PC-9 (cell line): ENCODE measurements at regions not wholly inside any gene's neighbourhood (a gene's known extent, or its start where the extent isn't known, plus 50 kb on each side); places are given as distances from the start of the nearest gene placed in this dataset.

Experiments used
- BruUV-seq: library from RNA; stranded (reverse); fragments of 400-500 nt; replicated peaks from 2 replicates; lab custom pipeline; 2021; lab: Mats Ljungman, UMichigan
- CTCF ChIA-PET: fragments of 300-600 bp; sonication (Branson Sonifier 250); formaldehyde crosslinking; loops from one replicate; lab custom pipeline; 2022; ENCODE audit warnings: antibody characterized with exemption; lab: Charles Lee
- POLR2A ChIA-PET: fragments of 300-600 bp; sonication (Branson Sonifier 250); formaldehyde crosslinking; loops from one replicate; lab custom pipeline; 2022; ENCODE audit warnings: antibody characterized with exemption; ENCODE audit not compliant: unreplicated experiment; lab: Charles Lee
- DNase-seq, 2 experiments: peaks; one replicate each; pipeline versions ENCODE4 v3.0.0 to v3.0.0-alpha.2; 2015 to 2022; ENCODE audit warnings: mixed read lengths in 1 of 2
- H2AFZ ChIP-seq: fragments of 200-600 bp; sonication (generic); 2 replicates; pipeline ENCODE4 v1.8.1; 2017; ENCODE audit warnings: antibody characterized with exemption
- H3F3A ChIP-seq: fragments of 200-600 bp; sonication (generic); 2 replicates; pipeline ENCODE4 v1.8.1; 2017; ENCODE audit warnings: antibody characterized with exemption, mild to moderate bottlenecking, low read depth; ENCODE audit not compliant: insufficient read depth
- H3K27ac ChIP-seq: fragments of 200-600 bp; sonication (generic); 2 replicates; pipeline ENCODE4 v1.6.1; 2016; ENCODE audit warnings: mixed run types
- H3K27me3 ChIP-seq: fragments of 200-600 bp; sonication (generic); 2 replicates; pipeline ENCODE4 v1.6.1; 2016; ENCODE audit warnings: low read depth, mixed run types; ENCODE audit not compliant: insufficient read depth
- H3K36me3 ChIP-seq: fragments of 200-600 bp; sonication (generic); 2 replicates; pipeline ENCODE4 v1.6.1; 2016; ENCODE audit warnings: low read depth, mixed run types
- H3K4me1 ChIP-seq: fragments of 200-600 bp; sonication (generic); replicated peaks from 2 replicates; pipeline ENCODE4 v1.6.1; 2016; ENCODE audit warnings: mixed run types; ENCODE audit not compliant: insufficient read depth
- H3K4me2 ChIP-seq: fragments of 200-600 bp; sonication (generic); 2 replicates; pipeline ENCODE4 v1.6.1; 2017; ENCODE audit warnings: mixed run types
- H3K4me3 ChIP-seq: fragments of 200-600 bp; sonication (generic); 2 replicates; pipeline ENCODE4 v1.6.1; 2016; ENCODE audit warnings: mixed run types
- H3K79me2 ChIP-seq: fragments of 200-600 bp; sonication (generic); 2 replicates; pipeline ENCODE4 v1.6.1; 2017; ENCODE audit warnings: low read depth, mixed run types
- H3K9me2 ChIP-seq: fragments of 200-600 bp; sonication (generic); 2 replicates; pipeline ENCODE4 v1.8.1; 2017; ENCODE audit warnings: mild to moderate bottlenecking; ENCODE audit not compliant: insufficient read depth
- H3K9me3 ChIP-seq: fragments of 200-600 bp; sonication (generic); 2 replicates; pipeline ENCODE4 v1.8.1; 2016; ENCODE audit warnings: low read depth; ENCODE audit not compliant: insufficient read depth
- H4K20me1 ChIP-seq: fragments of 200-600 bp; sonication (generic); 2 replicates; pipeline ENCODE4 v1.8.1; 2017; ENCODE audit not compliant: insufficient read depth
- EZH2 ChIP-seq: fragments of 200-600 bp; sonication (generic); IDR thresholded peaks from 2 replicates; pipeline ENCODE4 v1.8.0; 2017; ENCODE audit warnings: antibody characterized with exemption, low read depth
- intact Hi-C: fragments of 100-400 bp; cut with micrococcal nuclease; formaldehyde crosslinking; loops from one replicate; pipeline ENCODE4 v1.10.0; 2022; ENCODE audit not compliant: unreplicated experiment
- TF ChIP-seq, protein P1 (sequence below): fragments of 200-600 bp; sonication (generic); conservative IDR thresholded peaks from 2 replicates; pipeline ENCODE4 v1.6.1; 2017; ENCODE audit warnings: mixed run types, antibody characterized with exemption, mild to moderate bottlenecking, moderate library complexity

DNA sequence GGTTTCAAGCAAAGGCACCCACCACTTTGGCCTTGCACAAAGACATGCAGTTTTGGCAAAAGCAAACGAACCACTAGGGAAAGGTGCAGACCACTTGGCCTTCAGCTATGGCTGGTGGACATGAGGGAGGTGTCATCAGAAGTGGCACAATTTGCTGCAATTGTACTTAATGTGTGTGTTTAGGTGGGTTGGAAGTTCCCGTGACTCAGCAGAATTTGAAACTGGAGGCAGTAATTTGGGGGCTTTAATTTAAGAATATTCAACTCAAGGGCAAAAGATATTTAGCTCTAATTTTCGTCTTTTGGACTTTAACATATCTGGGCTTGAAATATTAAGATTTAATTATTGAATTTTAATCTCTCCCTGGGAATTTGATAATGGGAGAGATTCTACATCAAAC lies 115.6 kb upstream of the NOCT start:
- no TSS peak for BruUV-seq
- Histone ChIP-seq H3K27me3 (no peaks in the 10 kb centered on the region), H3F3A (peaks cover 22% of the 10 kb centered on the region), H2AFZ (no peak overlapping the region), H4K20me1 (no peaks in the 10 kb centered on the region), H3K4me1 (peaks cover 24% of the 10 kb centered on the region), H3K36me3 (no peaks in the 10 kb centered on the region), H3K27ac (no peak overlapping the region), H3K4me3 (no peak overlapping the region), H3K79me2 (no peaks in the 10 kb centered on the region), H3K4me2 (no peak overlapping the region), H3K9me2 (no peaks in the 10 kb centered on the region), H3K9me3 (no peaks in the 10 kb centered on the region)
- ChIA-PET POLR2A (interaction anchor here (0.6 kb wide), 1 partner anchor 649 kb away, joined by 4 read pairs; no protein-coding TSS in a partner anchor), CTCF (no interaction called here)
- no peak for DNase-seq
- no peak for TF ChIP-seq EZH2
- TF ChIP-seq, protein P1, sequence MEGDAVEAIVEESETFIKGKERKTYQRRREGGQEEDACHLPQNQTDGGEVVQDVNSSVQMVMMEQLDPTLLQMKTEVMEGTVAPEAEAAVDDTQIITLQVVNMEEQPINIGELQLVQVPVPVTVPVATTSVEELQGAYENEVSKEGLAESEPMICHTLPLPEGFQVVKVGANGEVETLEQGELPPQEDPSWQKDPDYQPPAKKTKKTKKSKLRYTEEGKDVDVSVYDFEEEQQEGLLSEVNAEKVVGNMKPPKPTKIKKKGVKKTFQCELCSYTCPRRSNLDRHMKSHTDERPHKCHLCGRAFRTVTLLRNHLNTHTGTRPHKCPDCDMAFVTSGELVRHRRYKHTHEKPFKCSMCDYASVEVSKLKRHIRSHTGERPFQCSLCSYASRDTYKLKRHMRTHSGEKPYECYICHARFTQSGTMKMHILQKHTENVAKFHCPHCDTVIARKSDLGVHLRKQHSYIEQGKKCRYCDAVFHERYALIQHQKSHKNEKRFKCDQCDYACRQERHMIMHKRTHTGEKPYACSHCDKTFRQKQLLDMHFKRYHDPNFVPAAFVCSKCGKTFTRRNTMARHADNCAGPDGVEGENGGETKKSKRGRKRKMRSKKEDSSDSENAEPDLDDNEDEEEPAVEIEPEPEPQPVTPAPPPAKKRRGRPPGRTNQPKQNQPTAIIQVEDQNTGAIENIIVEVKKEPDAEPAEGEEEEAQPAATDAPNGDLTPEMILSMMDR = no peak
- intact Hi-C loops = loop anchor here (5.0 kb wide), 1 partner anchor 663 kb away; no protein-coding TSS in a partner anchor

DNA sequence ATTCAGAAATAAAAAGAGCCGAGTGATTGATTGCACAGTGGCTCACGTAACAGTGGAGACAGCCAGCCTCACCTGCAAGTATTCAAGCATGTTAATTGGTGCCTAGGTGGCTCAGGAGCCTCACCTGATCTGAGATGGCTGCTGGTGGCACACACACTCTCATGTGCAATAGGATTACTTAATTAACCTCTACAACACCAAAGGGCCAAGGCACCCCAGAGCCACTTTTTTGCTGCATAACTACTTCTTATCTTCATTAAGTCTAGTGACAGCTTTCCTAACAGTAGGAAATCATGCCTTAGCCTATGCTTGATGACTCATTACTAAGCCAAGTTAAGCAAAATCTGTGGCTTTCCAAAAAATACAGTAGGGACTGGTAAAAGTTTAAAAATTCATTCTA lies 117.3 kb upstream of the NOCT start:
- no peaks in the 10 kb centered on the region for H4K20me1 ChIP-seq
- no TSS peak for BruUV-seq
- ChIA-PET POLR2A (interaction anchor here (0.6 to 1.0 kb wide), 3 partner anchors 22 to 122 kb away, joined by 7 to 11 read pairs (median 8); partner anchors contain the start of gene NOCT), CTCF (no interaction called here)
- peaks cover 22% of the 10 kb centered on the region for H3F3A ChIP-seq
- H3K27ac ChIP-seq = peak overlapping the region; percentile 82
- no peaks in the 10 kb centered on the region for H3K9me2 ChIP-seq
- H3K79me2 ChIP-seq = no peaks in the 10 kb centered on the region
- peak; percentile 22 to 48 for DNase-seq
- no peaks in the 10 kb centered on the region for H3K27me3 ChIP-seq
- no peaks in the 10 kb centered on the region for H3K36me3 ChIP-seq
- no peak overlapping the region for H2AFZ ChIP-seq
- TF ChIP-seq EZH2 = no peak
- TF ChIP-seq, protein P1 = no peak
- peak overlapping the region; percentile 76 for H3K4me2 ChIP-seq
- intact Hi-C loops = loop anchor here (1.0 to 5.0 kb wide), 2 partner anchors 12 to 661 kb away; no protein-coding TSS in a partner anchor
- peaks cover 24% of the 10 kb centered on the region for H3K4me1 ChIP-seq
- H3K9me3 ChIP-seq = no peaks in the 10 kb centered on the region
- no peak overlapping the region; the same call in 1 of the 2 replicates for H3K4me3 ChIP-seq

DNA sequence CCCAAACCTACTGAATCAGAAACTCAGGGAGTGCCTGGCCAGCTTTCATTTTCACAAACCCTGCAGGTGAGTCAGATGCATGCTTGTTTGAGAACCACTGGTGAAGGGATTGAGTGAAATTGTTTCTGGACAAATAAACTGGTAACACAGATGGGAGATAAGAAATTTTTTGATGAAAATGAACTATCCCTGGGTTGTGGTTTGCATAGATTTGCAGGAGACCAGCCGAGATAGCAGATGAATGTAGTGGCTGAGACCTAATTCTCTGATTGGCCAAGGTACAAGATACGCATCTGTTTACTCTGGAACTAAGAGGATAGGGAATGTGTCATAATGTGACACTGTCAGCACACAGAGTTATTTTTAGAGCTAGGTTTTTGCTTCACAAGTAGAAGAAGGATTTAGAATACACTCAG lies 117.8 kb upstream of the NOCT start:
- H3K4me2 ChIP-seq = peak overlapping the region; percentile 76
- ChIA-PET CTCF (no interaction called here), POLR2A (interaction anchor here (0.6 to 1.0 kb wide), 5 partner anchors 22 to 684 kb away, joined by 3 to 11 read pairs (median 7); partner anchors contain the start of gene NOCT)
- H3K4me1 ChIP-seq = peaks cover 24% of the 10 kb centered on the region
- H3K4me3 ChIP-seq = peak overlapping the region; percentile 23; the same call in 1 of the 2 replicates
- H4K20me1 ChIP-seq = no peaks in the 10 kb centered on the region
- peak overlapping the region; percentile 82 for H3K27ac ChIP-seq
- no peaks in the 10 kb centered on the region for H3K27me3 ChIP-seq
- BruUV-seq = no TSS peak
- intact Hi-C loops = loop anchor here (1.0 to 5.0 kb wide), 3 partner anchors 12 to 661 kb away; no protein-coding TSS in a partner anchor
- no peak overlapping the region for H2AFZ ChIP-seq
- TF ChIP-seq EZH2 = no peak
- TF ChIP-seq, protein P1 = no peak
- no peaks in the 10 kb centered on the region for H3K79me2 ChIP-seq
- H3F3A ChIP-seq = peaks cover 22% of the 10 kb centered on the region
- H3K36me3 ChIP-seq = no peaks in the 10 kb centered on the region
- no peaks in the 10 kb centered on the region for H3K9me2 ChIP-seq
- peak; percentile 50 to 92 for DNase-seq
- H3K9me3 ChIP-seq = no peaks in the 10 kb centered on the region
